ENCODE measurements at regions not wholly inside any gene's neighbourhood (a gene's known extent, or its start where the extent isn't known, plus 50 kb on each side); places are given as distances from the start of the nearest gene placed in this dataset.

DNA sequence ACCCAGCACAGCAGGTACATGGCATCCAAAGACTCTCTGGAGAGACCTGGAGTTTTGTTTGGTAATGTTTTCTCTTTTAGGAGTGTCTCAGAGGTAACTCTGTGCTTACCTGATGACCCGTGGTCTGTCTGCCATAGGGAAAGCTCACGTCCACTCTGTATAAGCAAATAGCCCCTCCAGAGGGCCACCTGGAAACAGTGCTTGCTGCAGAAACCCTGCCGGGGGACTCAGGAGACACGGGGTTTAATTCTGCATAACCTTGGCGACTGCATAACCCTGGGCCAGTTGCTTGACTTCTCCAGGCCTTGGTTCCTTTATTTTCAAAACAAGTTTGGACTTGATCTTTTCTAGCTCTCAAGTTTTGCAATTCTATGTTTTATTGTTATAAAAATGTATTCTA lies 187.2 kb upstream of the SOX1 start:
- Histone ChIP-seq H3K27me3 (ENCODE audit: control insufficient read depth, insufficient read depth, low read length) (no peaks in the 10 kb centered on the region), H3K4me3 (ENCODE audit: low read depth, low read length) (no peak overlapping the region), H3K36me3 (ENCODE audit: control insufficient read depth, insufficient read depth, low read length) (no peaks in the 10 kb centered on the region)
- DNase-seq (ENCODE audit: low read depth) (no peak), FAIRE-seq (no peak)
- no peak for TF ChIP-seq CTCF (IDR thresholded peaks at IDR 0.05; ENCODE audit: insufficient read depth, low read length, severe bottlenecking)

GRCh38 chr13:111880185-111880584 lies 186.8 kb upstream of the SOX1 start:
- no peak for FAIRE-seq
- no peaks in the 10 kb centered on the region for H3K36me3 ChIP-seq (ENCODE audit: control insufficient read depth, insufficient read depth, low read length)
- no peak for TF ChIP-seq CTCF (IDR thresholded peaks at IDR 0.05; ENCODE audit: insufficient read depth, low read length, severe bottlenecking)
- no peak overlapping the region for H3K4me3 ChIP-seq (ENCODE audit: low read depth, low read length)
- DNase-seq (ENCODE audit: low read depth), result no peak
- H3K27me3 ChIP-seq (ENCODE audit: control insufficient read depth, insufficient read depth, low read length), result no peaks in the 10 kb centered on the region

GRCh38 chr13:111881700-111882099 lies 185.2 kb upstream of the SOX1 start:
- no peak overlapping the region for H3K4me3 ChIP-seq (ENCODE audit: low read depth, low read length)
- H3K27me3 ChIP-seq (ENCODE audit: control insufficient read depth, insufficient read depth, low read length), result no peaks in the 10 kb centered on the region
- no peaks in the 10 kb centered on the region for H3K36me3 ChIP-seq (ENCODE audit: control insufficient read depth, insufficient read depth, low read length)
- FAIRE-seq, result no peak
- DNase-seq (ENCODE audit: low read depth), result no peak
- TF ChIP-seq CTCF (IDR thresholded peaks at IDR 0.05; ENCODE audit: insufficient read depth, low read length, severe bottlenecking), result no peak

DNA sequence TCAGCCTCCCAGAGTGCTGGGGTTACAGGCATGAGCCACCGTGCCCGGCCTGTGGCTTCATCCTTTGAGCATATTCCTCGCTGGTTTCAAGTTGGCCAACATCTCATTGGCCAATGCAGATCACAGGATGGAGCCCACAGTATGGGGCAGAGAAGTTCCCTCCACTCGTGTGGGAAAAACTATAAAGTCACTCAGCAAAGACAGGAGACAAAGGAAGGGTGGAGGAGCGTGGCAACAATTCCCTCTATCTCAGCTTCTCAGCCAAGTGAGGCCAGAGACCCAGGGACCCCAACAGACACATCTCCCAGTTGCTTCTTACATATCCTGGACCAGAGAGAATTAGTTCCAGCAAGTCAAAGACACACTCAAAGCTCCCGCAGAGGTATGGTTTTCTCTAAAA lies 184.6 kb upstream of the SOX1 start:
- no peak for TF ChIP-seq CTCF (IDR thresholded peaks at IDR 0.05; ENCODE audit: insufficient read depth, low read length, severe bottlenecking)
- no peak overlapping the region for H3K4me3 ChIP-seq (ENCODE audit: low read depth, low read length)
- FAIRE-seq (no peak), DNase-seq (ENCODE audit: low read depth) (no peak)
- no peaks in the 10 kb centered on the region for H3K27me3 ChIP-seq (ENCODE audit: control insufficient read depth, insufficient read depth, low read length)
- no peaks in the 10 kb centered on the region for H3K36me3 ChIP-seq (ENCODE audit: control insufficient read depth, insufficient read depth, low read length)

DNA sequence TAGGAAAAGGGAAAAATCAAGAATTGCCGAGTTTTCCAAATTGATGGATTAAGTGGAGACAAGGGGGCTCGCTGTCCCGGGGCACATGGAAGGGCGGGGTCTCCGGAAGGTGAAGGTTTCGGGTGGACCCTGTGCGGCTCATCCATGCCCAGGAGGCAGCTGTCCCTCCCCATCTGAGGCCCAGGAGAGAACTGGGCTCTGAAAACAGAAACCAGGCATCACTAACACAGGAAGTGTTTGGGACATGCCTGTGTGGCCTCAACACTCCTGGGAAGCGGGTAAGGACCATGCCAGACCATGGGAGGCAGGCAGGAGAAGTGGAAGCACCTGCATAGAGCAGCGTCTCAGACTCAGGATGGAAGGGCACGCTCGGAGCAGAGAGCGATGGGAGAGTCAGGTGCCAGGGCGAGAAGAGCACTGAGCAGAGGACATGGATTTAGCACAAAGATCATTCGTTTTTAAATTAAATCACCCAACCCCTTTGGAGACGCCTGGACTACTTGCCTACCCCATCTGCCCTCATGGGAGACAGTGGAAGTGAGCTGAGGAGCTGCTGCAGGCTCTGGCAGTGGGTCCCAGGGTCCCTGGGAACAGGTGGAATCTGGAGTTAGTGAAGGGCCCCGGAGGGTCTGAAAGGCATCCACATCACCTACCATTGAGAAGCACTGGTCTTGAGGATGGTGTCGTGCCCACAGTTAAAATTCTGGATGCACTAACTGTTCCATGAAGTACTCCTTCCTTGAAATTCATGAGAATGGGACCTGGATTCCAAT lies 183.2 kb upstream of the SOX1 start:
- H3K4me3 ChIP-seq (ENCODE audit: low read depth, low read length), result no peak overlapping the region
- H3K27me3 ChIP-seq (ENCODE audit: control insufficient read depth, insufficient read depth, low read length), result no peaks in the 10 kb centered on the region
- no peaks in the 10 kb centered on the region for H3K36me3 ChIP-seq (ENCODE audit: control insufficient read depth, insufficient read depth, low read length)
- DNase-seq (ENCODE audit: low read depth) (no peak), FAIRE-seq (peak; percentile 7)
- no peak for TF ChIP-seq CTCF (IDR thresholded peaks at IDR 0.05; ENCODE audit: insufficient read depth, low read length, severe bottlenecking)
